ENCODE measurements at regions not wholly inside any gene's neighbourhood (a gene's known extent, or its start where the extent isn't known, plus 50 kb on each side); places are given as distances from the start of the nearest gene placed in this dataset.
A peak's percentile ranks its signal among the peaks of the same experiment; 100 is the strongest.
"Not testable (repeated sequence)": the region's sequence is repeated elsewhere in the genome, so short reads cannot be mapped to it uniquely, and the experiment has no call there.

- DNase-seq (ENCODE audit: low read depth): no peak
These were observed 143.2 kb downstream of the HMHB1 start for GRCh38 chr5:143955141-143955540.

GRCh38 chr5:143957455-143957854 is 145.5 kb downstream of the HMHB1 start:
- DNase-seq (ENCODE audit: low read depth): no peak

- no peak for DNase-seq (ENCODE audit: low read depth)
These were observed 150.2 kb downstream of the HMHB1 start for GRCh38 chr5:143962201-143962600.

GRCh38 chr5:143964919-143965318 is 153.0 kb downstream of the HMHB1 start:
- no peak for DNase-seq (ENCODE audit: low read depth)

GRCh38 chr5:143966280-143966679 is 154.3 kb downstream of the HMHB1 start:
- no peak for DNase-seq (ENCODE audit: low read depth)

GRCh38 chr5:143968071-143968878 is 156.3 kb downstream of the HMHB1 start:
- DNase-seq (ENCODE audit: low read depth): peak; percentile 76

- DNase-seq (ENCODE audit: low read depth): no peak
These were observed 158.2 kb downstream of the HMHB1 start for GRCh38 chr5:143970159-143970558.

GRCh38 chr5:143972068-143972467 is 160.1 kb downstream of the HMHB1 start:
- no peak for DNase-seq (ENCODE audit: low read depth)

GRCh38 chr5:143976055-143976454 is 164.1 kb downstream of the HMHB1 start:
- no peak for DNase-seq (ENCODE audit: low read depth)

GRCh38 chr5:143977891-143978461 is 166.0 kb downstream of the HMHB1 start:
- DNase-seq (ENCODE audit: low read depth): peak; percentile 60

GRCh38 chr5:143979044-143979690 is 167.2 kb downstream of the HMHB1 start:
- DNase-seq (ENCODE audit: low read depth): no peak

GRCh38 chr5:143980506-143980905 is 168.5 kb downstream of the HMHB1 start:
- no peak for DNase-seq (ENCODE audit: low read depth)

- DNase-seq (ENCODE audit: low read depth): not testable (repeated sequence)
These were observed 171.0 kb downstream of the HMHB1 start for GRCh38 chr5:143982957-143983356.

GRCh38 chr5:143985832-143986515 is 174.0 kb downstream of the HMHB1 start:
- peak; percentile 90 for DNase-seq (ENCODE audit: low read depth)

GRCh38 chr5:143986516-143987212 is 174.7 kb downstream of the HMHB1 start:
- peak; percentile 58 for DNase-seq (ENCODE audit: low read depth)

- no peak for DNase-seq (ENCODE audit: low read depth)
These were observed 175.3 kb downstream of the HMHB1 start for GRCh38 chr5:143987264-143987663.

GRCh38 chr5:143987751-143988560 is 176.0 kb downstream of the HMHB1 start:
- no peak for DNase-seq (ENCODE audit: low read depth)

GRCh38 chr5:143992496-143992895 is 178.0 kb downstream of the YIPF5 start:
- DNase-seq (ENCODE audit: low read depth): no peak

- DNase-seq (ENCODE audit: low read depth): no peak
These were observed 167.6 kb downstream of the YIPF5 start for GRCh38 chr5:144002876-144003275.

- no peak for DNase-seq (ENCODE audit: low read depth)
These were observed 166.8 kb downstream of the YIPF5 start for GRCh38 chr5:144003636-144004035.

GRCh38 chr5:144004146-144004545 is 166.3 kb downstream of the YIPF5 start:
- no peak for DNase-seq (ENCODE audit: low read depth)

All from HS-5 (cell line).